IPS DF 4.7 (cell line): ENCODE measurements at regions not wholly inside any gene's neighbourhood (a gene's known extent, or its start where the extent isn't known, plus 50 kb on each side); places are given as distances from the start of the nearest gene placed in this dataset.

Experiments used
- DNase-seq: peaks from one replicate; pipeline ENCODE4 v3.0.0-alpha.2; 2013; ENCODE audit warnings: low spot score; ENCODE audit errors: extremely low read depth

DNA sequence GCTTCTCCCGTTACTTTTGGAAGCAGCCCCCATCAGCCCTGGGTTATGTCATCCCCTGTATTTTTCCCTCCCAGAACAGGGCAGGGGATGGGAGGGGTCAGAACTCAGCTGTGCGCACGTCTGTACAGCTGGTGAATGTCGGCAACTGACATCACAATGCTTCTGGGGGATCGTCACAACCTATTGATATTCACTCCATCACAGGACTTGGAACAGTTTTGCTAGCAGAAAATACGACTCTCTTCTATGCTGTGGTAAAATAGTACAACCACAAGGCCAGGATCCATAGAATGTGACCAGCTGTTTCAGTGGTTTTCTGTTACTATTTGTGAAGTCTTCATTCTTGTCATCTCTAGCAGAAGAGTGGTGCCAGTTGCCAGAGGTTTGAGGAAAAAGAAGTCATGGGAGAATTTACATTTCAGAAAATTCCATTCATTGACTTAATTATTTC is 77.1 kb upstream of the KLF4 start:
- no peak for DNase-seq

DNA sequence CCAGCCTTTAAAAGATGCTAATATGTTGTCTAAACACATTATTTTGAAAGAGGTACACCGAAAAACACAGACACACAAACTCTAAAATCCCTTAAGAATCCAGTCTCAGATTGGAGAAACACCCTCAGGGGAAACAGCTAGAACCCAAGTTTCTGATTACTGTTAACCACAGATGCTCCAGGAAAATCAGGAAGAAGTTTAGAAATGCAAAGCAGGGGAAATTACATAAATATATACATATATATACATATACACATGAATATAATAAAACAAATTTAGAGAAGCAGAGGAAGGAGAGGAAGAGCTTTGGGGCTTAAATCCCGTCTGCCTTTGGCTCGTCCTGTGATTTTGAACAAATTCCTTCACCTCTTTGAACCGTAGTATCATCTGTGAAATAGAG is 73.2 kb upstream of the KLF4 start:
- DNase-seq, result no peak

DNA sequence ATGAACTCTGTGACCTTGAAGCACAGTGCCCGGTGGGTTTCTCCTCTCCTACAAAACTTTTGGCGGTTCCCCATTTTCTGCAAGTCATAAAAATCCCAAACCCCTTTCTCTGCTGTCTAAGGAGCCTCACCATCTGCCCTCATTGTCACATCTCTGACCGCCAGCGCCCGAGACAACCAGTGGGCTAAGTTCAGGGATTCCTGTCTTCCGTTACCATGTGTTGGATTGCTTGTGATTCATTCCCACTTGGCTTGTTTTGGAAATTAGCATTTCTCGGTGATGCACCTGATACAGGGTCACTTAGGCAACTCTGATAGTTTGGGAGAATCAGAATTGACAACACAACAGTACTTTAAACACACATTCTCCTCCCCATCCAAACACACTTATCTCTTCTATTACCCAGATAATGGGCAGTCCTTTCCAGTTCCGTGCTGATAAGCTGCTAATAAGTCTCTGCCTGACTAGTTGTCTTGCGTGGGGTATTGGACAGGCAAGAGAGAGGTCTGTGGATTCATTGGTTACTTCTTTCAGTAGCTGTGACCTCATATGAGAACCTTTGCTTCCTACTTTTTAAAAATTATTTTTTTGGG is 70.0 kb upstream of the KLF4 start:
- no peak for DNase-seq

DNA sequence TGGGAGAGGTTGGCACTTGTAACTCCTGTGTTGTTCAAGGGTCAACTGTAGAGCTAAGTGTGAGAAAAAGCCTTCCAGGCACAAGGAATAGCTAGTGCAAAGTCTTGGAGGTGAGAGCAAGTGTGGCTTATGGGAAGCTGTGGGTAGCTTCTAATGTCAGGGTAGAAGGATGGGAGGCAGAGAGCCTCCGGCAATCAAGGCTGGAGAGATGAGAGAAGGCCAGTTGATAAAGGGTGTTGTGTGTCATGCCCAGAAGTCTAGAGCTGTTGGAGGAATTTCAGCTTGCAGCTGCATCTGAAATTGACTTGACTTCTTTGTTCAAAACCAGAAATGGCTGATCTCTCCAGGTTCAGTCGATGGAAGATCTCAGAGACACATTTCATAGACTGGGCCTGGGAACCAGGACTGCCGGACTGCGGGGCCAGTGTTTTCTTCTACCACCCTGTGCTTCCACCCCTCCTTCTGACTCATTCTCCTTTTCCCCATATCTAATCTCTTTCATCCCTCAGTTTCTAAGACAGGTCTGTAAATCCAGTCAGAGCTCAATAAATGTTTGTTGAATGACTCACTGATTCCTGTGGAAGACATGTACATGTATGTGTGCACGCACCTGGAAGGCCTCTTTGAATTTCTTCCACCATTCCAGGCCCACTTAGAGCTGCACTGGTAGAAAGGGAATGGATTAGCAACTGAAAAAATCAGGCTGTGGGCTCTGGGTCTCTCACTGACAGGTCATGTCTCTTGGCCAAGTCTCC is 67.8 kb upstream of the KLF4 start:
- no peak for DNase-seq

DNA sequence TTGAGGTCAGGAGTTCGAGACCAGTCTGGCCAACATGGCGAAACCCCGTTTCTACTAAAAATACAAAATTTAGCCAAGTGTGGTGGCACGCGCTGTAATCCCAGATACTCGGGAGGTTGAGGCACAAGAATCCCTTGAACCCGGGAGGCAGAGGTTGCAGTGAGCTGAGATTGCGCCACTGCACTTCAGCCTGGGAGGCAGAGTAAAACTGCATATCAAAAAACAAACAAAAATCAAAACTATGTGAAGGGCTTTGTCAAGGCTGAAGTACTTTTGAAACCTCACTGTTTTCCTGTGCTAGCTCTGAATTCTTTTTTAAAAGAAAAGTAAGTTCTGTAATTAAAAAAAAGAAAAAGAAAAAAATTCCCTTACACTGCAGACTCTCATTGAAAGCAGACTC is 65.1 kb upstream of the KLF4 start:
- no peak for DNase-seq

DNA sequence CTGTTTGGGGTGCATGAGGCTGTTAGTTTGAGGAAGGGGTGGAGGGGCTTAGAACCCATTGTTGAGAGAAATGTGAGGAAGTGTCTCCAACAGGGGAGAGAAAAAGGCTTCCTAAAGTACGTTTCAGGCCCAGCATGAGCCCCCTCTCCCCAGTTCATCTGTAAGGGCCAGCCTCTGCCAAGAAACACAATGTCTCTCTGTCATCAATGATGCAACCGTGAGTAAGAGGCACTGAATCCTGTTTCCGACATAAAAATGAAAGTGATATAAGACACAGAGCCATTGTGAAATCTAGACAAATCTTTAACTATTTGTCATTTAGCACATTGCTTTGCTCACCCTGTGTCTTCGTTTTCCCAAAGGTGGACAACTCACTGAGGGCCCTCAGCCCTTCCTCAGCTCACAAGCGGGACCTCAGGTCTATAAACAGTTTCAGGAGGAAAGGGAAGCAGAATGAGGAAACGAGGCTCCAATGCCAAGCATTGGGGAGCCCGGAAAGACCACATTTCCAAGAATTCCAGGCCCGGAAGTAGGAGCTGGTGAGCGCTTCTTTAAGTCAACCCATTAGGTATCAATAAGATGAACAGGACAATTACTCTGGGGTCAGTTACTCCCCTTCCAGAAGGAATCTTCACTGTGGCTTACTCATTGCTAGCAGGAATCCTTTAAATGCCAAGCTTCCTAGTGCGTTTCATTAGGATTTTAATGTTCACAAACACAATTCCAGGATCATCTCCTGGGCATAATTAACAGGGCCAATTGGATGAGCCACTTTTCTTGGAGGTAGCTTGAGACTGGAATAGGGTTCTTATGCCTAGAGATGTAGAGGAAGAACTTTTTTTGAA is 59.0 kb upstream of the KLF4 start:
- no peak for DNase-seq

DNA sequence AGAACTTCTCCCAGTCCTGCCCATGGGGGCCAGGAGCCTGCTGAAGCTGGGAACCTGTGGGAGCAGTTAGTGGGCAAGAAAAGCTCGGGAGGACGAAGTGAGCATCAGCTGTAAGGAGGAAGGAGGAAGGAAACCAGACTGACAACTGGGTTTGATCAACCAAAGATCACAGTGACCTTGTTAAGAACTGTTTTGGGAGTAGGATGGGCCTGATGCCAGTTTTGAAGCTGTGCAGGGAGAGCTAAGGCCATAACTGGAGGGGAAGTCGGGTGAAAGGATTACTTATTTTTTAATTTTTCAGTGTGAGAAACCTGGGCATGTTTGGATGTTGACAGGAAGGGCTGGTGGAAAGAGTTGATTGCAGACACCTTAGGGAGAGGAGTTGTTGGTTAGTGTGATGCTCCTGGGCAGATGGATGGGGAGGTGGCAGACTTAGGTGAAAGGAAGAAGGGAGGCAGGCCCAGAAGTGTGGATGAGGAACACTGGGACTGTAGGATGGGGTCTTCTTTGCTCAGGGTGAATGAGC is 58.3 kb upstream of the KLF4 start:
- DNase-seq, result no peak

DNA sequence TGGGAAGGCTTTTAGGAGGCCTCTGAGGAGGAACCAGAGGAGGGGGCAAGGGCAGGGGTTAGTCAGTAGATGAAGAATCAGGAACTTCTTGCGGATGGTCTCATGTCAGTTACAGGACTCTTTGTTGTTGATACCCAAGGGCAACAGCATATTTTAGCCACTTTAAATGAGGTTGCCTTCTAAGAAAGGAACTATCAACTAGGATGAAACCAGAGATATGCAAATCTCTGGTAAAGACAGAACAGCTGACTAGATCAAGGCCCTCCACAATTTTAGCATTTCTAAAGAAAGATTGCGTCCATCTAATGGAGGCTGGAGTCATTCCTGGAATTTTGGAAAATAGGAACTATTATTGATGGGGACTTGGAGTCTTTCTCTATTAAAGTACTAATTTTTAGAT is 57.7 kb upstream of the KLF4 start:
- DNase-seq, result no peak

DNA sequence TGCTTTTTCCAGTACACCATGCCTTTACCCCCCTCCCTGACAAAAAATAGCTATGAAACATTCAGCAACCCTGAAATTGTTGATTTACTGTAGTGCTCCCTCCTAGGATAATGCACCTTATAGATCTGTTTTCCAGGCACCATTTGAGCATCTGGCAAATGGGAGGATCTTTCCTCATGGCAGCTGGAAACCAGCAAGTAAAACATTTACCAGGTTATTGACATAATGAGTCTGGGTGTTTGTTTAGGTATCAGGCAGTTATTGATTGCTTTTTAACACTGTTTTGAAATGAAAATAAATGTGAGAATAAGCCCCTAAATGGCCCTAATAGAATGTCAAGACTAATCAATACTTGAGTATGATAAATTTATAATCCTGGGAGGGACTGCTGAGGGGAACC is 57.3 kb upstream of the KLF4 start:
- no peak for DNase-seq

DNA sequence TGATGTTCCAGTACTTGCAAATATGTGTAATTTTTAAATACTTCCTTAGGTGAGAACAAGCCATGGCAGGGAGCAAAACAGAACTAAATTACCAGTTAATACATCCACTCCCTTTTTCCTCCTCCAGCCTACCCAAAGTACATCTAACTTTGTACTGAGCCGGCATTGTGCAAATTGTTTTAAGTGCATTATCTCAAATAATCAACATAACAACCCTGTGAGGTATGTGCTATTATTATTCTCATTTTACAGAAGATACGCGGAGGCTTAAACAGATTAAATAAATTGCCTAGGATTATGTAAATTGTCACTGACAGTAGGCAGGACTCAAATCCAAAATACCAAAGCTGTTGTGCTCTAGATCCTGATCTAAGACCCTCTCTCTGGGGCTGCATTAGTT is 55.5 kb upstream of the KLF4 start:
- no peak for DNase-seq

DNA sequence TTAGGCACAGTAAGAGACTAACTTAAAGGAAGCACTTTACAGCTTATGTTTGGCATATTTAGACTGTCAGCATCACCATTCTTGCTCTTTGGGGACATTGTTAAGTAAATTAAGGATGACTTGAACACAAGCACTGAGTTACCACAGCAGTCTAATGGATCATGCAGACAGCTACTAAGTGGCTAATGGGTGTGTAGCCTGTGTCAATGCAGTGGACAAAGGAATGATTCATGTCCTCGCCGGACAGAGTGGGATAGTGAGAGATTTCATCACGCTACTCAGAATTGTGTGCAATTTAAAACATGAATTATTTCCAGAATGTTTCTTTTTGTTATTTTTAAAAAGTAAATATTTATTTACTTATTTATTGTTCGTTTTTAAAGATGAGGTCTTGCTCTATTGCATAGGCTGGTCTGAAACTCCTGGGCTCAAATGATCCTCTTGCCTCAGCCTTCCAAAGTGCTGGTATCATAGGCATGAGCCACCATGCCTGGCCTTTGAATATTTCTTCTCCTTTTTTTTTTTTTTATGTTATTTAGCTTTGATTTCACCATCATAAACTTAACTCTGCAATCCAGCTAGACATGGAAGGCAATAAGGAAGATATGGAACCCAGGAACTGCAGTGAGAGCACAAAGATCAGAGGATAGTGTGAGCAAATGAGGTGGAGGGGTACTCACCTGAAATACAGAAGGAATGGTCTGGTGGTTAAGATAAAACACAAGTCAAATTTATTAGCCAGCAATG is 53.0 kb upstream of the KLF4 start:
- DNase-seq, result no peak

DNA sequence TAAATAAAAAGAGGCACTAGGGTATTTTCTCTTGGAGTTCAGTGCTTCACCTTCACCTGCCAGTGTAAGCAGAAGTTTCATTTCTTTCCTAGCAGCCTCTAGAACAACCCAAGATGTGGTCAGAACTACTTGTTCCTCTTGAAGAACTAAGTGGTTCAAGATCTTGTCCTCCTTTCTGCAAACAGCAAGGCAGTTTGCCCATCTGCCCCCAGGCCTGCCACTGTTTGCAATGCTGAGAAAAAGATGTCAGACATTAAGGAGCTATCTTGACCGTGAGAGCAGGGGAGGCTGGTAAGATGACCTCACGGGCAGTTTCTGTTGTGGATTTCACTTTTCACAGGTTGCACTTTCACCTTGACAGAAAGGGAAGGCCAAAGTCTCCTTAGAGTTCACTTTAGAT is 52.0 kb upstream of the KLF4 start:
- DNase-seq, result no peak

DNA sequence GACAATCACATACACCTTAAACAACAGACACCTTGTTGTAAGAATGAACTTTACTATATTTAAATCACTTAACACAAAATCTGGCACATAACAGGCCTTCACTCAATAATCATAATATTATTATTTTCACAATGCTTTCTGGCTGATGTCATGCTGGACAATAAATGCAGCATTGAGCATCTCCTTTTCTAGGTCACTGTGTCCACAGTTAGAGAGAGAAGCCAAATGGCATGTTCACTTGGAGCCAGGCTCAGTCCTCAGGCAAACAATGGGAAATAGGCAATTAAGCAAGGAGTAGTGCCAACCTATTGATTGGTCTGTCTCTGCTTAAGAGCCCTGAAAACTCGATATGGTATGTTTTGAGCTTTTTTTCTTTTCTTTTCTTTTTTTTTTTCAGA is 50.6 kb upstream of the KLF4 start:
- DNase-seq, result no peak

DNA sequence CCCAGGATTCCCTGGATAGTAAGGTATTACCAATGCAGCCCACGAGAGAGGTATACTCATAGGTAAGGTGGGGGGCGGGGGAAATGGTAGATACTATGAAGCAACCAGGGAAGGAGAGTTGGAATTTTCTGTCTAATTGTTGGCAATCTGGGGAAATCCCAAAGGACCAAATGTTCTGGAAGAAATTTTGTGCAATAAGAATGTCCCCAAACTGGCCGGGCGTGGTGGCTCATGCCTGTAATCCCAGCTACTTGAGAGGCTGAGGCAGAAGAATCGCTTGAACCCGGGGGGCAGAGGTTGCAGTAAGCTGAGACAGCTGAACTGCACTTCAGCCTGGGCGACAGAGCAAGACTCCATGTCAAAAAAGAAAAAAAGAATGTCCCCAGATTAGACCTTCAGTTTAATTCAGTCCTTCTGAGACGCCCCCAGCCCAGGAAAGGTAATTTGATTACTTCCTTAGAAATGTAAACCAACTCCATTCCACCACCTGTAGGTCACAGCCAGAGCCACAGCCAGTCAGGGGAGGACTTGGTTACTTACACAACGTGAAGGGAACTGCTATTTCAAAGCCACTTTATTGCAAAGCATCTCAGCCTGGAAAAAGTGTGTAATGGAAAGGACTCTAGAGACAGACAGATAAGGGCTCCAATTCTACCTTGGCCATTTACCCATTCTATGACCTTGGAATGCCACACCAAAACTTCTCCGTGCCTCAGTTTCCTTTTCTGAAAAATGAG is 50.0 kb upstream of the KLF4 start:
- DNase-seq, result peak; percentile 16
